ENCODE measurements at regions not wholly inside any gene's neighbourhood (a gene's known extent, or its start where the extent isn't known, plus 50 kb on each side); places are given as distances from the start of the nearest gene placed in this dataset.

- DNase-seq (ENCODE audit: low read depth, low spot score), result no peak
These were observed 168.4 kb upstream of the NHS start for GRCh38 chrX:17206584-17206983.

GRCh38 chrX:17214962-17215361, 160.0 kb upstream of the NHS start:
- DNase-seq (ENCODE audit: low read depth, low spot score), result no peak

- no peak for DNase-seq (ENCODE audit: low read depth, low spot score)
These were observed 148.3 kb upstream of the NHS start for GRCh38 chrX:17226736-17227135.

- no peak for DNase-seq (ENCODE audit: low read depth, low spot score)
These were observed 137.9 kb upstream of the NHS start for GRCh38 chrX:17237146-17237545.

- DNase-seq (ENCODE audit: low read depth, low spot score), result peak; percentile 13
These were observed 132.5 kb upstream of the NHS start for GRCh38 chrX:17242470-17242869.

- no peak for DNase-seq (ENCODE audit: low read depth, low spot score)
These were observed 127.9 kb upstream of the NHS start for GRCh38 chrX:17247144-17247543.

- DNase-seq (ENCODE audit: low read depth, low spot score), result no peak
These were observed 112.9 kb upstream of the NHS start for GRCh38 chrX:17262123-17262522.

- no peak for DNase-seq (ENCODE audit: low read depth, low spot score)
These were observed 108.9 kb upstream of the NHS start for GRCh38 chrX:17266136-17266535.

GRCh38 chrX:17278961-17279360, 96.0 kb upstream of the NHS start:
- DNase-seq (ENCODE audit: low read depth, low spot score), result no peak

GRCh38 chrX:17285983-17286382, 89.0 kb upstream of the NHS start:
- DNase-seq (ENCODE audit: low read depth, low spot score), result no peak

- DNase-seq (ENCODE audit: low read depth, low spot score), result no peak
These were observed 83.7 kb upstream of the NHS start for GRCh38 chrX:17291171-17291900.

GRCh38 chrX:17292111-17292527, 82.9 kb upstream of the NHS start:
- DNase-seq (ENCODE audit: low read depth, low spot score), result no peak

GRCh38 chrX:17294561-17294960, 80.4 kb upstream of the NHS start:
- no peak for DNase-seq (ENCODE audit: low read depth, low spot score)

- DNase-seq (ENCODE audit: low read depth, low spot score), result no peak
These were observed 79.2 kb upstream of the NHS start for GRCh38 chrX:17295791-17296190.

- no peak for DNase-seq (ENCODE audit: low read depth, low spot score)
These were observed 76.4 kb upstream of the NHS start for GRCh38 chrX:17298564-17298963.

- no peak for DNase-seq (ENCODE audit: low read depth, low spot score)
These were observed 75.8 kb upstream of the NHS start for GRCh38 chrX:17299206-17299605.

GRCh38 chrX:17323397-17323796, 51.6 kb upstream of the NHS start:
- DNase-seq (ENCODE audit: low read depth, low spot score), result no peak
